OCI-LY1 (cell line): ENCODE measurements at regions not wholly inside any gene's neighbourhood (a gene's known extent, or its start where the extent isn't known, plus 50 kb on each side); places are given as distances from the start of the nearest gene placed in this dataset.
"Not testable (repeated sequence)": the region's sequence is repeated elsewhere in the genome, so short reads cannot be mapped to it uniquely, and the experiment has no call there.

ENCODE experiments used
- CTCF ChIP-seq: fragments of 200-600 bp; sonication (generic), shearing (Covaris generic); IDR thresholded peaks from 2 replicates; pipeline ENCODE4 v1.5.1; 2017; ENCODE audit warnings: mild to moderate bottlenecking, antibody characterized with exemption, low read length, moderate library complexity, mixed read lengths
- EZH2 ChIP-seq: fragments of 200-600 bp; sonication (generic), shearing (Covaris generic); IDR thresholded peaks from 2 replicates; pipeline ENCODE4 v1.8.0; 2017; ENCODE audit warnings: borderline replicate concordance, mixed run types, mild to moderate bottlenecking, antibody characterized with exemption, low read length, moderate library complexity, mixed read lengths

- not testable (repeated sequence) for TF ChIP-seq CTCF, EZH2
Measured at GRCh38 chr5:116945613-116946382, 371.2 kb upstream of the SEMA6A start.
